ELF-1 (cell line): ENCODE measurements at regions not wholly inside any gene's neighbourhood (a gene's known extent, or its start where the extent isn't known, plus 50 kb on each side); places are given as distances from the start of the nearest gene placed in this dataset.

Source experiments
- DNase-seq: peaks from one replicate; pipeline ENCODE4 v3.0.0-alpha.2; 2016; ENCODE audit warnings: low read depth, low spot score

GRCh38 chr19:30743702-30744101 is 371.5 kb downstream of the ZNF536 start:
- DNase-seq: no peak

GRCh38 chr19:30743011-30743410 is 370.8 kb downstream of the ZNF536 start:
- DNase-seq: no peak

GRCh38 chr19:30742406-30742938 is 370.3 kb downstream of the ZNF536 start:
- DNase-seq: no peak

- no peak for DNase-seq
Observed at GRCh38 chr19:30741566-30741965, 369.4 kb downstream of the ZNF536 start.

- DNase-seq: no peak
Observed at GRCh38 chr19:30739394-30739793, 367.2 kb downstream of the ZNF536 start.

GRCh38 chr19:30738047-30738446 is 365.9 kb downstream of the ZNF536 start:
- no peak for DNase-seq

- DNase-seq: no peak
Observed at GRCh38 chr19:30734669-30735068, 362.5 kb downstream of the ZNF536 start.

- DNase-seq: no peak
Observed at GRCh38 chr19:30733826-30734550, 361.8 kb downstream of the ZNF536 start.

GRCh38 chr19:30731591-30731990 is 359.4 kb downstream of the ZNF536 start:
- DNase-seq: no peak

GRCh38 chr19:30729451-30729850 is 357.3 kb downstream of the ZNF536 start:
- DNase-seq: no peak

- no peak for DNase-seq
Observed at GRCh38 chr19:30722761-30723160, 350.6 kb downstream of the ZNF536 start.

- no peak for DNase-seq
Observed at GRCh38 chr19:30722186-30722585, 350.0 kb downstream of the ZNF536 start.

GRCh38 chr19:30719999-30720345 is 347.8 kb downstream of the ZNF536 start:
- DNase-seq: peak; percentile 47

- peak; percentile 50 for DNase-seq
Observed at GRCh38 chr19:30719189-30719998, 347.2 kb downstream of the ZNF536 start.

- no peak for DNase-seq
Observed at GRCh38 chr19:30718707-30719106, 346.5 kb downstream of the ZNF536 start.

- DNase-seq: no peak
Observed at GRCh38 chr19:30718014-30718413, 345.8 kb downstream of the ZNF536 start.

GRCh38 chr19:30717381-30717780 is 345.2 kb downstream of the ZNF536 start:
- no peak for DNase-seq

GRCh38 chr19:30712431-30713337 is 340.5 kb downstream of the ZNF536 start:
- DNase-seq: no peak

- DNase-seq: no peak
Observed at GRCh38 chr19:30711826-30712225, 339.6 kb downstream of the ZNF536 start.

- DNase-seq: no peak
Observed at GRCh38 chr19:30711296-30711695, 339.1 kb downstream of the ZNF536 start.

GRCh38 chr19:30710721-30711120 is 338.5 kb downstream of the ZNF536 start:
- DNase-seq: no peak
